Thyroid gland (tissue), 4 donors: ENCODE measurements at regions not wholly inside any gene's neighbourhood (a gene's known extent, or its start where the extent isn't known, plus 50 kb on each side); places are given as distances from the start of the nearest gene placed in this dataset.

Source experiments
- DNase-seq, 2 donors: peaks; one replicate each; pipeline ENCODE4 v3.0.0-alpha.2; 2019
- H3K27ac ChIP-seq, 3 donors: fragments of 200-600 bp; sonication (generic); 1 replicate in 2 of 3; 2 replicates in 1 of 3; pipeline ENCODE4 v1.5.1; 2016 to 2019; ENCODE audit warnings: mild to moderate bottlenecking in 1 of 3, moderate library complexity in 1 of 3
- H3K27me3 ChIP-seq: fragments of 200-600 bp; sonication (generic); one replicate; pipeline ENCODE4 v1.5.1; 2019
- H3K36me3 ChIP-seq, 2 donors: fragments of 200-600 bp; sonication (generic); one replicate each; pipeline ENCODE4 v1.5.1; 2016 to 2019
- H3K4me1 ChIP-seq, 2 donors: fragments of 200-600 bp; sonication (generic); one replicate each; pipeline ENCODE4 v1.5.1; 2017 to 2019
- H3K4me3 ChIP-seq, 3 donors: fragments of 200-600 bp; sonication (generic); replicated peaks in 1 of 3; 1 replicate in 2 of 3; 2 replicates in 1 of 3; pipeline ENCODE4 v1.5.1; 2016; ENCODE audit warnings: mild to moderate bottlenecking in 1 of 3
- H3K9me3 ChIP-seq: fragments of 200-600 bp; sonication (generic); one replicate; pipeline ENCODE4 v1.5.1; 2017
- POLR2A ChIP-seq, 2 donors: fragments of 450-650 bp; IDR thresholded peaks; one replicate each; pipeline ENCODE4 v1.6.1; 2017; ENCODE audit warnings: antibody characterized with exemption in 2 of 2, mild to moderate bottlenecking in 2 of 2, moderate library complexity in 1 of 2
- whole genome bisulfite sequencing, 2 donors: methylation state at CpG; one replicate each; pipeline ENCODE4 v1.1.5; 2017; 5-methylcytosine and 5-hydroxymethylcytosine counted together
- intact Hi-C: fragments of 100-400 bp; cut with DNase I; formaldehyde crosslinking; loops from one replicate; pipeline ENCODE4 v1.15.1; 2023
- TF ChIP-seq, protein P1 (sequence below), 6 experiments: fragments of 200-600 bp in 3 of 6; fragments of 450-650 bp in 3 of 6; sonication (generic) in 3 of 6; IDR thresholded peaks; one replicate each; pipeline ENCODE4 v1.5.1; 2016 to 2019; ENCODE audit warnings: antibody characterized with exemption in 6 of 6, mild to moderate bottlenecking in 2 of 6, inconsistent platforms in 1 of 6, moderate library complexity in 1 of 6

DNA sequence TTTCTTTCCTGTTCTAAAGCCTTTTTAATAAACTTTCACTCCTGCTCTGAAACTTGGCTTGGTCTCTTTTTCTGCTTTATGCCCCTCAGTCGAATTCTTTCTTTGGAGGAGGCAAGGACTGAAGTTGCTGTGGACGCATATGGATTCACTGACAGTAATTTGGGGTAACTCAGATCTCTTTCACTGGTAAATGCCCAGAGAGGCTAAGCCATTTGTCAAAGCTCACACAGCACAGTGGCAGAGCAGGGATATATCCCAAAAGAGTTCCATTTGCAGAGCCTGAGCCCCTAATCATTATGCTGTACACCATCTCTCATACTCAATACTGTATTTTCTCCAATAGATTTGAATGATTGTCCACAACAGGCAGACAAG, 72.3 kb upstream of the GALNT15 start:
- Histone ChIP-seq H3K4me1 (peaks cover 0 to 20% of the 10 kb centered on the region in 2 donors), H3K27ac (peak overlapping the region in 1 of 3 donors; percentile 45), H3K27me3 (no peaks in the 10 kb centered on the region), H3K9me3 (no peaks in the 10 kb centered on the region), H3K4me3 (no peak overlapping the region), H3K36me3 (no peaks in the 10 kb centered on the region)
- TF ChIP-seq POLR2A (IDR thresholded peaks at IDR 0.05), result no peak
- TF ChIP-seq, protein P1, sequence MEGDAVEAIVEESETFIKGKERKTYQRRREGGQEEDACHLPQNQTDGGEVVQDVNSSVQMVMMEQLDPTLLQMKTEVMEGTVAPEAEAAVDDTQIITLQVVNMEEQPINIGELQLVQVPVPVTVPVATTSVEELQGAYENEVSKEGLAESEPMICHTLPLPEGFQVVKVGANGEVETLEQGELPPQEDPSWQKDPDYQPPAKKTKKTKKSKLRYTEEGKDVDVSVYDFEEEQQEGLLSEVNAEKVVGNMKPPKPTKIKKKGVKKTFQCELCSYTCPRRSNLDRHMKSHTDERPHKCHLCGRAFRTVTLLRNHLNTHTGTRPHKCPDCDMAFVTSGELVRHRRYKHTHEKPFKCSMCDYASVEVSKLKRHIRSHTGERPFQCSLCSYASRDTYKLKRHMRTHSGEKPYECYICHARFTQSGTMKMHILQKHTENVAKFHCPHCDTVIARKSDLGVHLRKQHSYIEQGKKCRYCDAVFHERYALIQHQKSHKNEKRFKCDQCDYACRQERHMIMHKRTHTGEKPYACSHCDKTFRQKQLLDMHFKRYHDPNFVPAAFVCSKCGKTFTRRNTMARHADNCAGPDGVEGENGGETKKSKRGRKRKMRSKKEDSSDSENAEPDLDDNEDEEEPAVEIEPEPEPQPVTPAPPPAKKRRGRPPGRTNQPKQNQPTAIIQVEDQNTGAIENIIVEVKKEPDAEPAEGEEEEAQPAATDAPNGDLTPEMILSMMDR (IDR thresholded peaks at IDR 0.05), result no peak
- intact Hi-C loops, result no loop called here
- 79 to 94% methylated on average over 2 of the region's 2 CpGs for WGBS, 2 donors
- no peak for DNase-seq

DNA sequence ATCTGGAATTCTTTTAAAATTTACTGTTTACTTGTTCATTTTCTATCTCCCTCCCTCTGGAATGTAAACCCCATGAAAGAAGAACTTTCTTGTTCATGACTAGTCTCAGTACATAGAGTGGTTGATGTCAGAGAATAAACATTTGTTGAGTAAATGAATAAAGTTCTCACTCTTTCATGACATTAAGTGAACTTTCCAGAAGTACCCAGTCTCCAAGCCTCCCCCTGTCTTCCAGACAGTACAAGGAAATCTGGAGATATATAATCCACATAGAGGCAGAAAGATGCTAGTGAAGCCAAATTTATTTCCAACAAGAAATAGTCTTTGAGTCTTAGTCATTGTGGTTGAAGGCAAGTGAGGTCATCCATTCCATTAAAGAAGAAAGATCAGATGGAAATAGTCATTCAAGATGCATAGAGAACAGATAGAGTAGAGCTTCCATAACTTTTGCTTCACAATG, 71.5 kb upstream of the GALNT15 start:
- TF ChIP-seq POLR2A (IDR thresholded peaks at IDR 0.05), result no peak
- TF ChIP-seq, protein P1 (IDR thresholded peaks at IDR 0.05), result no peak
- Histone ChIP-seq H3K4me1 (peaks cover 0 to 20% of the 10 kb centered on the region in 2 donors), H3K27me3 (no peaks in the 10 kb centered on the region), H3K27ac (peak overlapping the region; percentile 30 to 45 (median 34)), H3K36me3 (no peaks in the 10 kb centered on the region), H3K4me3 (no peak overlapping the region), H3K9me3 (no peaks in the 10 kb centered on the region)
- intact Hi-C loops, result no loop called here
- no peak for DNase-seq

DNA sequence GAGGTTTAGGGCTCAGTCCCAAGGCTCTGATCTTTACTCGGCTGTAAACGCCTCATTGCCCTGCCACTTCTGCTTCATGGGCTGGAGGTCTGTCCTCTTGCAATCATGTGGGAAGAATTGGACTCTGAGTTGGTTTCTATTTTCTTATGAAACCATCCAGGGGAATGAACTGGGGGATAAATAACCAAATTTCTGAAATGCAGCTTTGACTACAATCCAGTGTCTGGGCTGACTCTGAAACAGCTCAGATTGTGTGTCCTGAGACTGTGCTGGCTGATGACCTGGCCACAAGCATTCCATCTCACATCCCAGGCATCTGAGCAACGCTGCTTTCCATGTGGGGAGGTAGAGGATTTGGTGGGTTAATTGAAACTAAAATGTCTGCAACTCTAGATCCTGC, 71.0 kb upstream of the GALNT15 start:
- Histone ChIP-seq H3K4me3 (no peak overlapping the region), H3K4me1 (peaks cover 0 to 20% of the 10 kb centered on the region in 2 donors), H3K36me3 (no peaks in the 10 kb centered on the region), H3K27ac (peak overlapping the region in 2 of 3 donors; percentile 34 to 45), H3K27me3 (no peaks in the 10 kb centered on the region), H3K9me3 (no peaks in the 10 kb centered on the region)
- peak; percentile 22 to 24 for DNase-seq
- TF ChIP-seq, protein P1 (IDR thresholded peaks at IDR 0.05), result no peak
- TF ChIP-seq POLR2A (IDR thresholded peaks at IDR 0.05), result no peak
- intact Hi-C loops, result no loop called here
- WGBS, 2 donors, result 39 to 47% methylated on average over 3 of the region's 3 CpGs

DNA sequence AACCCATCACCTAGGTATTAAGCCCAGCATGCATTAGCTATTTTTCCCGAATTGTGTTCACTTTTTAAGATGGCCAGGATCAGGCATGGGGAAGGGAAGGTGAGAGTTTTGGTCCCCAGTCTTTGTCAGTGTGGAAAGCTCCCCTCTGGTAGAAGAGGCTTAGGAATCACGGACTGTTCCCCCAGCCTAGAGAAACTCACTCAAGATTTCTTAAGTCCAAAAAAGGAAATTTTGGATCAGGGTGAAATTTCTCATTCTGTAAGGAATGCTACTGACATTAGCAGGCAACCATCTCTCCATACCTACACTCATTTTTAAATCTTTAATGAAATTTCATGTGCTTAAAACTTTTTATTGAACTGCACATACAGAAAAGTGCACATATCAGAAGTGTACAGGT, 70.3 kb upstream of the GALNT15 start:
- intact Hi-C loops, result no loop called here
- H3K27ac ChIP-seq, result peak overlapping the region in 2 of 3 donors; percentile 34 to 45
- no peaks in the 10 kb centered on the region for H3K27me3 ChIP-seq
- WGBS, 2 donors, result 78 to 88% methylated on average over 2 of the region's 2 CpGs
- H3K4me1 ChIP-seq, result peaks cover 0 to 20% of the 10 kb centered on the region in 2 donors
- H3K9me3 ChIP-seq, result no peaks in the 10 kb centered on the region
- no peak for DNase-seq
- H3K4me3 ChIP-seq, result no peak overlapping the region
- H3K36me3 ChIP-seq, result no peaks in the 10 kb centered on the region
- no peak for TF ChIP-seq POLR2A (IDR thresholded peaks at IDR 0.05)
- TF ChIP-seq, protein P1 (IDR thresholded peaks at IDR 0.05), result no peak

DNA sequence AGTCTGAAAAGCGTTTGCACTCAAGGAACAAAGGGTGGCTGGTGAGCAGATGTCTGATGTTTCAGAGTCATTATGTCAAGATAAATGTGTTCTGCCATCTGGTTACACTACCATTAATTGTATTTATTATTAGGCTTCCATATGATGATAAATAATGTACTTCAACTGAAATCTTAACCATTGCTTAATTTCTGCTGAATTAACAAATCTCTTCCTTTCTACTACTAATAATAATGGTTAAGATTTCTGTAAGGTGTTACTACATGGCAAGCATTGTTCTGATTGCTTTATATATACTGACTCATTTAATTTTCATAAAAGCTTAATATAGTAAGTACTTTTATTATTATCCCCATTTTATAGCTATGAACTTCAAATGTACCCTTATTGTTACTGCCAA, 68.4 kb upstream of the GALNT15 start:
- Histone ChIP-seq H3K4me1 (peaks cover 0 to 20% of the 10 kb centered on the region in 2 donors), H3K27me3 (no peaks in the 10 kb centered on the region), H3K4me3 (no peak overlapping the region), H3K9me3 (no peaks in the 10 kb centered on the region), H3K36me3 (no peaks in the 10 kb centered on the region), H3K27ac (no peak overlapping the region)
- intact Hi-C loops, result no loop called here
- no peak for DNase-seq
- 96% methylated on average over 1 of the region's 1 CpG for WGBS, 2 donors
- TF ChIP-seq, protein P1 (IDR thresholded peaks at IDR 0.05), result no peak
- TF ChIP-seq POLR2A (IDR thresholded peaks at IDR 0.05), result no peak
